Keratinocyte (primary cell): ENCODE measurements at regions not wholly inside any gene's neighbourhood (a gene's known extent, or its start where the extent isn't known, plus 50 kb on each side); places are given as distances from the start of the nearest gene placed in this dataset.

Experiments used
- DNase-seq: peaks from one replicate; pipeline ENCODE4 v3.0.0-alpha.2; 2011; ENCODE audit warnings: low read depth, missing footprints, low spot score
- FAIRE-seq: peaks from 2 replicates; lab custom pipeline; 2011; peaks lifted over from hg19 to GRCh38; lab: Jason Lieb, UNC
- H2AFZ ChIP-seq: 2 replicates; pipeline ENCODE4 v1.6.0; 2012; ENCODE audit warnings: low read length, control low read depth, inconsistent platforms; ENCODE audit not compliant: control insufficient read depth
- H3K27ac ChIP-seq: 2 replicates; pipeline ENCODE4 v1.5.1; 2011; ENCODE audit warnings: low read length; ENCODE audit not compliant: control insufficient read depth, insufficient read depth
- H3K27me3 ChIP-seq: 3 replicates; pipeline ENCODE4 v1.6.0; 2011; ENCODE audit warnings: low read length; ENCODE audit not compliant: control insufficient read depth, insufficient read depth; ENCODE audit errors: extremely low read depth
- H3K36me3 ChIP-seq, 2 experiments: 2 replicates in 1 of 2; 3 replicates in 1 of 2; pipeline ENCODE4 v1.5.1; 2011; ENCODE audit warnings: low read length in 2 of 2, mild to moderate bottlenecking in 1 of 2; ENCODE audit not compliant: control insufficient read depth in 2 of 2, insufficient read depth in 2 of 2; ENCODE audit errors: extremely low read depth in 1 of 2
- H3K4me1 ChIP-seq: 3 replicates; pipeline ENCODE4 v1.5.1; 2011; ENCODE audit warnings: low read length; ENCODE audit not compliant: control insufficient read depth, insufficient read depth; ENCODE audit errors: extremely low read depth
- H3K4me2 ChIP-seq: 3 replicates; pipeline ENCODE4 v1.6.0; 2011; ENCODE audit warnings: low read depth, low read length; ENCODE audit not compliant: control insufficient read depth, insufficient read depth; ENCODE audit errors: extremely low read depth
- H3K4me3 ChIP-seq, 3 experiments: fragments of 200-600 bp in 1 of 3; sonication (generic) in 1 of 3; 2 replicates in 2 of 3; 3 replicates in 1 of 3; pipeline ENCODE4 v1.5.1; 2011 to 2016; ENCODE audit warnings: low read length in 3 of 3, mild to moderate bottlenecking in 3 of 3, control low read depth in 2 of 3, inconsistent platforms in 1 of 3, low read depth in 1 of 3, mixed read lengths in 1 of 3, mixed run types in 1 of 3, moderate library complexity in 1 of 3; ENCODE audit not compliant: control insufficient read depth in 2 of 3, insufficient read depth in 2 of 3; ENCODE audit errors: extremely low read depth in 1 of 3
- H3K79me2 ChIP-seq: 2 replicates; pipeline ENCODE4 v1.6.0; 2012; ENCODE audit warnings: low read length; ENCODE audit not compliant: control insufficient read depth, insufficient read depth
- H3K9ac ChIP-seq: 3 replicates; pipeline ENCODE4 v1.6.0; 2011; ENCODE audit warnings: low read length; ENCODE audit not compliant: control insufficient read depth, insufficient read depth; ENCODE audit errors: extremely low read depth
- H3K9me1 ChIP-seq: 3 replicates; pipeline ENCODE4 v1.6.0; 2011; ENCODE audit warnings: low read length; ENCODE audit not compliant: control insufficient read depth, insufficient read depth; ENCODE audit errors: extremely low read depth
- H3K9me3 ChIP-seq: 2 replicates; pipeline ENCODE4 v1.5.1; 2012; ENCODE audit warnings: low read depth, low read length; ENCODE audit not compliant: control insufficient read depth
- H4K20me1 ChIP-seq: 3 replicates; pipeline ENCODE4 v1.6.0; 2011; ENCODE audit warnings: low read length; ENCODE audit not compliant: control insufficient read depth, insufficient read depth; ENCODE audit errors: extremely low read depth
- EZH2 ChIP-seq: IDR thresholded peaks from one replicate; pipeline ENCODE4 v1.6.1; 2012; ENCODE audit warnings: inconsistent platforms, mild to moderate bottlenecking, low read length, moderate library complexity
- dilution Hi-C: fragments of 300-500 bp; cut with MboI; formaldehyde crosslinking; loops from one replicate; pipeline ENCODE4 v1.7.0; 2020; ENCODE audit warnings: low sequenced_read_pairs; ENCODE audit not compliant: extremely low pct_ligation_motif_present
- TF ChIP-seq, protein P1 (sequence below), 3 experiments: IDR thresholded peaks in 1 of 3; conservative IDR thresholded peaks in 1 of 3; optimal IDR thresholded peaks in 1 of 3; 2 replicates in 2 of 3; 3 replicates in 1 of 3; pipeline versions ENCODE3 to v1.5.1; 2011; ENCODE audit warnings: low read length in 3 of 3, mild to moderate bottlenecking in 3 of 3, moderate library complexity in 2 of 3, control low read depth in 1 of 3, inconsistent platforms in 1 of 3; ENCODE audit not compliant: insufficient read depth in 2 of 3; ENCODE audit errors: extremely low read depth in 1 of 3

- no peaks in the 10 kb centered on the region for H3K9me3 ChIP-seq
- H3K9me1 ChIP-seq, result no peaks in the 10 kb centered on the region
- H3K4me1 ChIP-seq, result no peaks in the 10 kb centered on the region
- no peak for DNase-seq
- no peaks in the 10 kb centered on the region for H3K36me3 ChIP-seq
- H3K27me3 ChIP-seq, result no peaks in the 10 kb centered on the region
- no peak overlapping the region for H3K4me2 ChIP-seq
- no peaks in the 10 kb centered on the region for H4K20me1 ChIP-seq
- no peaks in the 10 kb centered on the region for H3K79me2 ChIP-seq
- H3K4me3 ChIP-seq, result no peak overlapping the region
- FAIRE-seq, result no peak
- no peak overlapping the region for H2AFZ ChIP-seq
- no peak overlapping the region for H3K9ac ChIP-seq
- no peak overlapping the region for H3K27ac ChIP-seq
- dilution Hi-C loops, result no loop called here
- no peak for TF ChIP-seq EZH2
- TF ChIP-seq, protein P1, sequence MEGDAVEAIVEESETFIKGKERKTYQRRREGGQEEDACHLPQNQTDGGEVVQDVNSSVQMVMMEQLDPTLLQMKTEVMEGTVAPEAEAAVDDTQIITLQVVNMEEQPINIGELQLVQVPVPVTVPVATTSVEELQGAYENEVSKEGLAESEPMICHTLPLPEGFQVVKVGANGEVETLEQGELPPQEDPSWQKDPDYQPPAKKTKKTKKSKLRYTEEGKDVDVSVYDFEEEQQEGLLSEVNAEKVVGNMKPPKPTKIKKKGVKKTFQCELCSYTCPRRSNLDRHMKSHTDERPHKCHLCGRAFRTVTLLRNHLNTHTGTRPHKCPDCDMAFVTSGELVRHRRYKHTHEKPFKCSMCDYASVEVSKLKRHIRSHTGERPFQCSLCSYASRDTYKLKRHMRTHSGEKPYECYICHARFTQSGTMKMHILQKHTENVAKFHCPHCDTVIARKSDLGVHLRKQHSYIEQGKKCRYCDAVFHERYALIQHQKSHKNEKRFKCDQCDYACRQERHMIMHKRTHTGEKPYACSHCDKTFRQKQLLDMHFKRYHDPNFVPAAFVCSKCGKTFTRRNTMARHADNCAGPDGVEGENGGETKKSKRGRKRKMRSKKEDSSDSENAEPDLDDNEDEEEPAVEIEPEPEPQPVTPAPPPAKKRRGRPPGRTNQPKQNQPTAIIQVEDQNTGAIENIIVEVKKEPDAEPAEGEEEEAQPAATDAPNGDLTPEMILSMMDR (optimal IDR thresholded peaks at IDR 0.05 in 1 of 3, IDR thresholded peaks at IDR 0.05 in 1 of 3, conservative IDR thresholded peaks at IDR 0.05 in 1 of 3; ENCODE audit: extremely low read depth in 1 of 3, insufficient read depth in 2 of 3, low read length in 3 of 3), result no peak
Observed at GRCh38 chr2:193303464-193303863, 1108.7 kb upstream of the TMEFF2 start.

- Histone ChIP-seq H2AFZ (no peak overlapping the region), H3K4me1 (no peaks in the 10 kb centered on the region), H3K9me3 (no peaks in the 10 kb centered on the region), H3K4me2 (no peak overlapping the region), H4K20me1 (no peaks in the 10 kb centered on the region), H3K79me2 (no peaks in the 10 kb centered on the region), H3K9ac (no peak overlapping the region), H3K27ac (no peak overlapping the region), H3K9me1 (no peaks in the 10 kb centered on the region), H3K27me3 (no peaks in the 10 kb centered on the region), H3K36me3 (no peaks in the 10 kb centered on the region), H3K4me3 (no peak overlapping the region)
- dilution Hi-C loops, result no loop called here
- DNase-seq (no peak), FAIRE-seq (no peak)
- TF ChIP-seq EZH2, result no peak
- TF ChIP-seq, protein P1 (optimal IDR thresholded peaks at IDR 0.05 in 1 of 3, IDR thresholded peaks at IDR 0.05 in 1 of 3, conservative IDR thresholded peaks at IDR 0.05 in 1 of 3; ENCODE audit: extremely low read depth in 1 of 3, insufficient read depth in 2 of 3, low read length in 3 of 3), result no peak
Observed at GRCh38 chr2:193294371-193294770, 1099.6 kb upstream of the TMEFF2 start.
